KMS-11 (cell line): ENCODE measurements at regions not wholly inside any gene's neighbourhood (a gene's known extent, or its start where the extent isn't known, plus 50 kb on each side); places are given as distances from the start of the nearest gene placed in this dataset.

ENCODE experiments used
- H2AFZ ChIP-seq: fragments of 200-600 bp; sonication (generic); 2 replicates; pipeline ENCODE4 v1.6.1; 2016; ENCODE audit warnings: antibody characterized with exemption, mixed run types, low read depth
- H3K27ac ChIP-seq: fragments of 200-600 bp; sonication (generic); 2 replicates; pipeline ENCODE4 v1.6.1; 2016; ENCODE audit warnings: mild to moderate bottlenecking, mixed run types
- H3K27me3 ChIP-seq: fragments of 200-600 bp; sonication (generic); 2 replicates; pipeline ENCODE4 v1.6.1; 2017; ENCODE audit warnings: mild to moderate bottlenecking, low read depth, mixed run types, moderate library complexity; ENCODE audit not compliant: insufficient read depth
- H3K36me3 ChIP-seq: fragments of 200-600 bp; sonication (generic); 2 replicates; pipeline ENCODE4 v1.6.1; 2017; ENCODE audit warnings: mild to moderate bottlenecking, mixed run types; ENCODE audit not compliant: insufficient read depth
- H3K4me1 ChIP-seq: fragments of 200-600 bp; sonication (generic); 2 replicates; pipeline ENCODE4 v1.6.1; 2016; ENCODE audit warnings: mild to moderate bottlenecking, low read depth, mixed run types; ENCODE audit not compliant: poor library complexity, severe bottlenecking
- H3K4me2 ChIP-seq: fragments of 200-600 bp; sonication (generic); 2 replicates; pipeline ENCODE4 v1.7.0; 2016; ENCODE audit warnings: mild to moderate bottlenecking, mixed run types
- H3K4me3 ChIP-seq: fragments of 200-600 bp; sonication (generic); IDR thresholded peaks from 2 replicates; pipeline ENCODE4 v1.6.1; 2017; ENCODE audit warnings: low read depth, low read length, mixed read lengths; ENCODE audit not compliant: insufficient read depth
- H3K79me2 ChIP-seq: fragments of 200-600 bp; sonication (generic); 2 replicates; pipeline ENCODE4 v1.6.1; 2016; ENCODE audit warnings: low read depth, mixed run types; ENCODE audit not compliant: insufficient read depth
- H3K9ac ChIP-seq: fragments of 200-600 bp; sonication (generic); 2 replicates; pipeline ENCODE4 v1.6.1; 2016; ENCODE audit warnings: mild to moderate bottlenecking, mixed run types
- H4K20me1 ChIP-seq: fragments of 200-600 bp; sonication (generic); 2 replicates; pipeline ENCODE4 v1.6.1; 2016; ENCODE audit warnings: mild to moderate bottlenecking, mixed run types; ENCODE audit not compliant: insufficient read depth
- TF ChIP-seq, protein P1 (sequence below): fragments of 200-600 bp; sonication (generic); conservative IDR thresholded peaks from 2 replicates; pipeline ENCODE4 v1.6.1; 2017; ENCODE audit warnings: low read depth, mild to moderate bottlenecking, antibody characterized with exemption, low read length, moderate library complexity, mixed read lengths

GRCh38 chr13:48925001-48925400 is 50.7 kb upstream of the FNDC3A start:
- Histone ChIP-seq H4K20me1 (no peaks in the 10 kb centered on the region), H2AFZ (no peak overlapping the region), H3K4me2 (no peak overlapping the region), H3K36me3 (no peaks in the 10 kb centered on the region), H3K4me3 (no peak overlapping the region), H3K27ac (no peak overlapping the region), H3K79me2 (no peaks in the 10 kb centered on the region), H3K27me3 (no peaks in the 10 kb centered on the region), H3K4me1 (no peaks in the 10 kb centered on the region), H3K9ac (no peak overlapping the region)
- TF ChIP-seq, protein P1, sequence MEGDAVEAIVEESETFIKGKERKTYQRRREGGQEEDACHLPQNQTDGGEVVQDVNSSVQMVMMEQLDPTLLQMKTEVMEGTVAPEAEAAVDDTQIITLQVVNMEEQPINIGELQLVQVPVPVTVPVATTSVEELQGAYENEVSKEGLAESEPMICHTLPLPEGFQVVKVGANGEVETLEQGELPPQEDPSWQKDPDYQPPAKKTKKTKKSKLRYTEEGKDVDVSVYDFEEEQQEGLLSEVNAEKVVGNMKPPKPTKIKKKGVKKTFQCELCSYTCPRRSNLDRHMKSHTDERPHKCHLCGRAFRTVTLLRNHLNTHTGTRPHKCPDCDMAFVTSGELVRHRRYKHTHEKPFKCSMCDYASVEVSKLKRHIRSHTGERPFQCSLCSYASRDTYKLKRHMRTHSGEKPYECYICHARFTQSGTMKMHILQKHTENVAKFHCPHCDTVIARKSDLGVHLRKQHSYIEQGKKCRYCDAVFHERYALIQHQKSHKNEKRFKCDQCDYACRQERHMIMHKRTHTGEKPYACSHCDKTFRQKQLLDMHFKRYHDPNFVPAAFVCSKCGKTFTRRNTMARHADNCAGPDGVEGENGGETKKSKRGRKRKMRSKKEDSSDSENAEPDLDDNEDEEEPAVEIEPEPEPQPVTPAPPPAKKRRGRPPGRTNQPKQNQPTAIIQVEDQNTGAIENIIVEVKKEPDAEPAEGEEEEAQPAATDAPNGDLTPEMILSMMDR = no peak
